GM12891 (cell line): ENCODE measurements at regions not wholly inside any gene's neighbourhood (a gene's known extent, or its start where the extent isn't known, plus 50 kb on each side); places are given as distances from the start of the nearest gene placed in this dataset.

Experiments used
- PAX5 ChIP-seq: IDR thresholded peaks from 2 replicates; pipeline ENCODE4 v1.6.1; 2011; ENCODE audit warnings: low read length, moderate library complexity, mild to moderate bottlenecking; ENCODE audit not compliant: insufficient read depth, severe bottlenecking
- POLR2A ChIP-seq: IDR thresholded peaks from 2 replicates; pipeline ENCODE4 v1.6.1; 2011; ENCODE audit warnings: low read depth, low read length, control low read depth
- POLR2AphosphoS5 ChIP-seq: IDR thresholded peaks from 2 replicates; pipeline ENCODE4 v1.6.1; 2011; ENCODE audit warnings: low read depth, low read length, control low read depth
- SPI1 ChIP-seq: IDR thresholded peaks from 2 replicates; pipeline ENCODE4 v1.6.1; 2011; ENCODE audit warnings: low read depth, low read length, control low read depth
- TAF1 ChIP-seq: IDR thresholded peaks from 2 replicates; pipeline ENCODE4 v1.6.1; 2011; ENCODE audit warnings: low read depth, low read length, control low read depth

DNA sequence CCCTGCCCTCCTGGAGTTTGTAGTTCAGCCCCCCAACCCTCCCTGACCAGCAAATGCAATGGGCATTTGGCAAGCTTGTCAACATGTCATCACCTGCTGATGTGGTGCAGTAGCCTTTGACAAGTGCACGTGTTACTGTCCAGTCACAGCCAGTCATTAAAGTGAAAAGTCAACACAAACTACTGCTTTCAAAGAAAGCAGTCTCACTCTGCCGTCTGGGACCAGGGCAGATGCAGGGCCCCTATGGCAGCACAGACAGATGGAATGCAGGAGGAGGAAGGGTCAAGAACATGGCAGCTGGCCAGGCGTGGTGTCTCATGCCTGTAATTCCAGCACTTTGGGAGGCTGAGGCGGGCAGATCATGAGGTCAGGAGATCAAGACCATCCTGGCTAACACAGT, 222.4 kb upstream of the OSR1 start:
- TF ChIP-seq POLR2AphosphoS5 = no peak
- TF ChIP-seq TAF1 = no peak
- TF ChIP-seq POLR2A = no peak
- TF ChIP-seq PAX5 = no peak
- TF ChIP-seq SPI1 = no peak
